ENCODE measurements at regions not wholly inside any gene's neighbourhood (a gene's known extent, or its start where the extent isn't known, plus 50 kb on each side); places are given as distances from the start of the nearest gene placed in this dataset.
"Not testable (repeated sequence)": the region's sequence is repeated elsewhere in the genome, so short reads cannot be mapped to it uniquely, and the experiment has no call there.

DNA sequence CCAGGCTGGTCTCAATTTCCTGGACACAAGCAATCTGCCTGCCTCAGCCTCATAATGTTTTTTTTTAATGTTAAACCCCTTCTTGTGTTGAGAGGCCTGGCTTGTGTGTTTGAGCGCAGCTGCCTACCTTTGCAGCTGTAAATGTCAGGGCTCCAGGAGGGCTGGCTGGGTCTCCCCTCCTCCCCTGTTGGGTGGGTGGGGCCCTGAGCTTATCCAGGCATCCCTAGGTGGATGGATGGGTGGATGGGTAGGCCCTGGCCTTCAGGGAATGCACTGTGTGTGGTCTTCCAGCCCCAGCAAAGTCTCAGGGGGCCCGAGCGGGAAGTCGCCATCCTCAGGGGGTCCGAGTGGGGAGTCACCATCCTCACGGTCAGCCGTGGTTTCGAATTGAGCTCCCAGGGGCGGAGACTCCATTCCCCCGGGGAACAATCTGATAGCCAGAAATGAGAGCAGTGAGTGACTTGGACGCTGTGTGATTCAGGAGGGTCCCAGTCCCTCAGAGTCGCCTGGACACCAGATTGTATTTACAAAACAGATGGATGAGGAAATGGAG lies 279.4 kb upstream of the PLGLB2 start:
- not testable (repeated sequence) for DNase-seq

GRCh38 chr2:87469180-87470151 lies 278.4 kb upstream of the PLGLB2 start:
- peak; percentile 48 for DNase-seq

DNA sequence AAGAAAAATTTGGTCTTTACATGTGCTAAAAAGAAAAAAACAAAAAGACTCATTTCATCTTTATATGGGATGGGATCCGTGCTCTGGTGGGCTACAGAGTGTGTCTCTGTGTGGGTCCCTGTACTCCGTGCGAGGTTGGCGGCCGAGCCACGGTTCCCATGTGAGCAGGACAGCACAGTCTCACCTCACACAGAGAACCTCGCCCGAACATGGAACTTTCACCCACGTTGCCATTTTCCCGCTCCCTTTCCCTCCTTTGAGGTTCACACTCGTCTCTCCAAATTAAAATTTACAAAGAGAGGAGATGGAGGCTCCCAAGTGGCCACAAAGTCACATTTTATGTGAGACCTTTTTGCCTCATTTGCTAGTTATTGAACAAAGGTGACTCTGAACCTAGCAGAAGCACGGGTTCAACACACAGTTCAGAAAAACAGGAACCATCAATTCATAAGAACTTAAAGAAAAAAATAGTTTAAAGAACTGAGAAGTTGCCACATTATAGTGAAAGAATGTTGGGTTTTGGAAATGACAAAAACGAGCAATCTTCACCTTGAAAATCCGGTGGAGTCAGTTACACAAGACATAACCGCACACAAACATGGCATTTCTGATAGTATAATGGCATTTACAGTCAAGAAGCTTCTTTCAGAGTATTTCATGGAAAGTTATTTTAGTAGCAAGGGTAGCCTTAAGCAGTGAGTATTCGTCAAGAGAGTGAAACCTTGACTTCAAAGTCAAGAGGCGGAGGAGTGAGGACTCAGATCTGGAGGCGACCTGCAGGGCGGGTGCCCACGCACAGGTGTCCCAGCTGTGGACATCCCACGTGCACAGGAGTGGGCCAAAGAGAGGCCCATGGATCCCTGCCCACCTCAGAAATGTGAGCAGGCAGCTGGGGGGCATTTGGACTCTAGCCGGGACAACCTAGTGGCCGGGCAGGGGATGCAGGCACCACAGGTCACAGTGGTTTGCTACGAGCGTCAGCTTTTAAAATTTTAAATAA lies 277.2 kb upstream of the PLGLB2 start:
- DNase-seq: peak; percentile 55

GRCh38 chr2:87471478-87471877 lies 276.4 kb upstream of the PLGLB2 start:
- not testable (repeated sequence) for DNase-seq

DNA sequence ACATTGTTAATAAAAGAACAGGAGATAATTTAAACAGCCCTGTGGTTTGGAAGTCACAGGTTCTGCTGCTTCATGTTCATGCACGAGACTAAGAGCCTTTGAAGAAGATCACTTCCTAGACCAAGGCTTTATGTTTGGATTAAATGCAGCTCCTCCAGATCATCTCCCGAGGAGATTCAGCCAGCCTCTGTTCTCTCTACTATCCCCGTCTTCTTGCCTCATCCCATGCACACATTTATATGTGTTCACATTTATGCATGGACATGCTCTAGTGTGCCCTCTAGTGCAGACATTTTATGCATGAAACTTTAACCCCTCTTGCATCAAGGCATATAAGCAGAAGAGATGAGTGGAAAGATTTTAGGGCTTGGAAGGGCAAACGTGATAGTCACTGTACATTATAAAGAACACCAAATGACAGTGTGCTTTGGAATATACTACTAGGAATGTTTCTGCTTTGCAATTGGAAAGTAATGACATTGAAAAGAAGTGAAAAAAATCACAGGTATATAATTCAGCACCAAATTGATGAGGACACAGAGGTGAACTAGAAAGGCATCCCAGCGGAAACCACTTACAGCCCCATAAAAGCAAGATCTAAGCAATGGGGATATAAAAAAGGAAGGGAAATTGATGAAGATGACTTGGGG lies 271.5 kb upstream of the PLGLB2 start:
- not testable (repeated sequence) for DNase-seq

DNA sequence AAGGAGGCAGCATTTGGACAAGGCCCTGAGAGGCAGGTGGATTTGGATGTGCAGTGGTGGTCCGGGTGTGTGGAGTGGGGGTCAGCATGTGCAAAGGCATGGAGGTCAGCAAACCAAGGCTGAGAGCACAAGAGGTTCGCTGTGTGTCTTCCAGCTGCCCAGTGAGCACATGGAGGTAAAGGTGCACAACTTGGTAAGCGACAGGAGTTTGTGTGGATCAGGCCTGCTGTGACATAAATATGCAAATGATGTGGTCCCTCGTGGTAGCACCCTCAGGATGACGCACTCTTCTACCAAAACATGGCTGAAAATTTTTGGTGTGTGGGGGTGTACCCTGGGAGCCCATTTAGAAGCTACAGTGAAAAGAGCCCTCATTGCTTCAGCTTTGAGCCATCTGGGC lies 271.0 kb upstream of the PLGLB2 start:
- DNase-seq: not testable (repeated sequence)

- not testable (repeated sequence) for DNase-seq
Measured at GRCh38 chr2:87477669-87478428, 270.0 kb upstream of the PLGLB2 start.

DNA sequence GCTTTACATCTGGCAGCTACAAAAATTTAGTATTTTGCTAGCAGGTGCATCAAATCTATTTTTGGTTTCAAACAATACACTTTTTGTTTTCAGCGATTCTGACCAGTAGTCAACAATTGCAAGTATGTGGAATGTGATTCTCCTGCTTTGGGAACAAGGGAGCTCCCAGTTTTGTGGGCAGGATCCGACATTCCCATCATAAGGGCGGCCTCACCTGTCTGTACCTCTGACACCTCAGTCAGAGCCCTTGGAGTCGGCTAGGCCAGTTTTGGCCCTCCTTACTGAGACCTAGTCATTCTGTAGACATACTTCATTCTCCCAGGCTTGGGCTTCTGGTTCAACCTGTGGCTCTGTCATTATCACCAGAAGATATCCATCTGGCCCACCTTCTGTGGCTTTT lies 269.0 kb upstream of the PLGLB2 start:
- not testable (repeated sequence) for DNase-seq

- not testable (repeated sequence) for DNase-seq
Measured at GRCh38 chr2:87483093-87483680, 264.7 kb upstream of the PLGLB2 start.

GRCh38 chr2:87484363-87484762 lies 263.5 kb upstream of the PLGLB2 start:
- DNase-seq: not testable (repeated sequence)

DNA sequence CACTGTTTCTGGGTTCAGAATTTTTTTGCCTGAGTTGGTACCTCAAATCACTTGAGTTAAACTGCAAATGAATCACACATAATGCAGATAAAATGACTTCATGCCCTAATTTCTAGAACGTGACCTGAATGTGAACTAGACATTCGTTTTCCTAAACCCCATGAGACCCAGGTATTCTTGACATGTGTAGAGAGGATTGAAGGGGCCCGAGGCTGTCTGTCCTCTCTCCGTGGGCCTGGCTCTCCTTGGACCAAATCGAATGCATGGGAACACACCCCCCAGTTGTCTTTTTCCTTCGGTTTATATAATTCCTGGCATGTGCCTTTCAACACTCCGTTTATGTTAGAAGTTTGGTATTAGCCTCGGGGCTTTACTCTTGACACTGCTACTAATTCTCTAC lies 262.4 kb upstream of the PLGLB2 start:
- DNase-seq: not testable (repeated sequence)

DNA sequence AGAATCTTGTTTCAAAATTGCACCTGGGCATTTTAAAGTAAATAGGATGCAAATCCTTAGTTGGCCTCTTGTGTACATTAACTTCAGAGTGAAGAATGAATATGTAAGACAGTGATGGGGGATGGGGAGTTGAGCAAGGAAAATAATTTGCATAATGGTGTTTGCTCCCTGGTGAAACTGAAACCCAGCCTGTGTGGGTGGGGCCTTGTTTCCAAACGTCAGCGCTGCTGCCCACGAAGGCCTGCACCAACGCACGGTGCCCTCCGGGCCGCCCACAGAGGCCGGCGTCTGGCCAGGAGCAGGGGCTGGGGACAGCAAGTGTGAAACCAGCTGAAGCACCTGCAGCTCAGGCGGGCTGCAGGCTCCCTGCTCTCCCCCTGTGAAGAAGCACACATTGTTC lies 262.0 kb upstream of the PLGLB2 start:
- not testable (repeated sequence) for DNase-seq

GRCh38 chr2:87486413-87486812 lies 261.5 kb upstream of the PLGLB2 start:
- DNase-seq: not testable (repeated sequence)

DNA sequence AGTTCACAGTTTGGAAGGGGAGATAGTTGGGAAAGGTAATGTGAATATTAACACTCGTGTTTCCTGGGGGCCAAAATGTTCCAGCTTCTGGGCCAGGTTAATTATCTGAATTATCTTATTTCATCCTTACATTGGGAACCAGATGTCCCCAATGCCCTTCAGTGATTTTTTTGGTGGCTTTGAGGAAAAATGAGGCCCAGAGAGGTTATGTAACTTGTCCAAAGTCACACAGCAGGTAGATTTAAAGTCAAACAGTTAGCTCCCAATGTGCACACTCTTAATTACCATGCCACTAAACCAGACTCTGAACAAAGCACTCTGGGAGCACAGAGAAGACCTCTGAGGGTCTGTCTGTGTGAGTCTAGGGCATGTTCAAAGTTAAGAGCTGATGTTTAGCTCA lies 259.9 kb upstream of the PLGLB2 start:
- not testable (repeated sequence) for DNase-seq

DNA sequence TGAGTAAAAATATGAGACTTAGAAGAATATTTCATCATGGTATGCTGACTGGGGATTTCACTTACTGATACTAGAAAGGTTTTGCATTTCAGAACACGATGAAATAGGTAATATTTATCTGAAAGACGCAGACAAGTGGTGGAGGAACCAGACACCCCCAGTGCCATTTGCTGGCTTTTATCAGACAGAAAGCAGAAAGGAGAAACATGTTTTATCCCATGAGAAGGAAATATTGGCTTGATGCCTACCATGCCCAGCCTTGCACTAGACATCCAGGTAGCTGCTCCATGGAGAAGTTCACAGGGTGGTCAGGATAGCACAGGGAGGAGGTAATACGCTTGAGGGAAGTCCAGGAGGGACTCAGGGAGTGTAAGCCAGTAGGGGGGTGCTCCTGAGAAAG lies 258.9 kb upstream of the PLGLB2 start:
- not testable (repeated sequence) for DNase-seq

- DNase-seq: not testable (repeated sequence)
Measured at GRCh38 chr2:87494846-87495245, 253.0 kb upstream of the PLGLB2 start.

- DNase-seq: not testable (repeated sequence)
Measured at GRCh38 chr2:87495455-87495854, 252.4 kb upstream of the PLGLB2 start.

DNA sequence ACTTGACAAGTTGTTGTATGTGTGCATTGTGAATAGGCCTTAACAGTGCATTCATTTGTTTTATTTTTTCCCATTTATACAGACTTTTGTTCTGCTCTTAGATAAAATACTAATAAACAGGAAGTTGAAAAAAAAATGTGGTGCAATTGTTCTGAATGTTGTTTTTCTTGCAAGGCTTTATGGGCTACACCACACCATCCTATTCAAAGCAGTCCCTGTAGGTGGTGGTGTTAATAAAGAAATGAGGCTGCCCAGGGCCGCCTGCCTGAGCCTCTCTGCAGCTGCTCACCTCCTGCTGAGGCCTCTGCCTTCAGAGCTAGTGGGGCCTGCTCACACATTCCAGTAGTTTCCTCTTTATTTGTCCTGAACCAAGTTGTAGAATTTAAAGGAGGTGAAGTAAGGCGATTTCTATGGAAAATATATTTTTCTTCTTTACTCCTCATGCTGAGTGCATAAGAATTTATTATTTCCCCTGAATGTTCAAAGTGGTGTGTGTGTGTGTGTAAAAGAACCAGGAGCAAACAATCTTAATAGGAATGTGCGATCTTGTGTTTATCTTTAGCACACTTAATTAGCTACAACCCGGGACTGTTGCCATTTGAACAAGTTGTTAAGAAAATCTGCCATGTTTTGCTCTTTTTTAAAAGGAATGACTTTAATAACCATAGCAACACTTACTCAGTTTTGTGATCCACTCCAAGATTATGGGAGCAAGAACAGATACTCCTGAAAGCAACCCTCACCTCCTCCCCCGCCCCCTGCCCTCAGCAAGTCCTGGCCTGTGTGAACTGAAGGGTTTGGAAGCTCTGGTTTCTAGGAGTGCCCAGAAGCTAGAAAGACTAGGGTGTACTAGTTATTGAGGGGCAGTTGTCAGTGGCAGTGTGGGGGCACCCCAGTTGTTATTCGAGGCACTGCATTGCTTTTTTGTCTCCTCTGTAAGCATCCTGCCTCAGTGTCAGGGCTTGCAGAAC lies 251.6 kb upstream of the PLGLB2 start:
- DNase-seq: not testable (repeated sequence)

DNA sequence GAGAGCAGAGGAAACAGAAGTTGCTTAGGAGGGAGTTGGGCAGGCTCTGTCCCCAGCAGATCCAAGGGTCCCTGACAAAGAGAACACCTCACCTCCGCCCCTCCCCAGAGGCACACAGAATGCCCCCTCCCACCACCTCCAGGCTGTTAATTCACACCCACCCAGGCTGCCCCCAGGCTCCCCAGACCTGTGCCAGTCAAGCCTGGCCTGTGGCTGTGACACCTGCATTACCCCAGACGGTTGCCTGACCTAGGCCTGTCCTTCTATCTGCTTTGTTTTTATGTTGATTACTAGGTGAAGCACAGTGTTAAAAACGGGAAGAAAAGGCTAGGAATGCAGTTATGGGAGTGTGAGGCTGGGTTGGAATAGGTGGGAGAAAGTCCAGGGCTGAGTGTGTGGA lies 250.8 kb upstream of the PLGLB2 start:
- DNase-seq: not testable (repeated sequence)

DNA sequence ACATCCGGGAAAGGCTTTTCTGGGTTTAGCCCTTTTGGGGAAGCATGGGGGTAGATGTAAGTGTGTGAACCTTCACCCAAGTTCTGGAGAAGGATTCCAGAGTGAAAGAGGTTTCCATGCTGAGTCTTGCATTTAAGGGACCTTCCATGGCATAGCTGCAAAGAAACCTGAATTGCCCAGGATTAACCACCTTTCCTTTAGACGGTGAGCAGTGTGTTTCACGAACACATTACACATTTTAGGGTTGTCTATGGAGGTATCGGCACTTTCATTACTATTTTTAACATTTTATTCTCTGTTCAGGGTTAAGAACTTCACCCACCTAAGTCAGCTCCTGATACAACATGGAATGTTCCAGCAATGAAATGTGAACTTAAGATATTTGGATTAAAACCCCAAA lies 250.2 kb upstream of the PLGLB2 start:
- DNase-seq: not testable (repeated sequence)
